Peyer's patch (tissue), 4 donors: ENCODE measurements at regions not wholly inside any gene's neighbourhood (a gene's known extent, or its start where the extent isn't known, plus 50 kb on each side); places are given as distances from the start of the nearest gene placed in this dataset.
A peak's percentile ranks its signal among the peaks of the same experiment; 100 is the strongest.

Source experiments
- DNase-seq, 3 donors: peaks; one replicate each; pipeline ENCODE4 v3.0.0-alpha.2; 2017 to 2019
- H3K27ac ChIP-seq, 4 donors: fragments of 200-600 bp; sonication (generic); one replicate each; pipeline ENCODE4 v1.5.1; 2016 to 2019
- H3K27me3 ChIP-seq, 2 donors: fragments of 200-600 bp; sonication (generic); one replicate each; pipeline ENCODE4 v1.5.1; 2019
- H3K36me3 ChIP-seq, 3 donors: fragments of 200-600 bp; sonication (generic); one replicate each; pipeline ENCODE4 v1.5.1; 2016 to 2019
- H3K4me1 ChIP-seq, 4 donors: fragments of 200-600 bp; sonication (generic); one replicate each; pipeline ENCODE4 v1.5.1; 2016 to 2019
- H3K4me3 ChIP-seq, 4 donors: fragments of 200-600 bp; sonication (generic); 1 replicate in 3 of 4; 2 replicates in 1 of 4; pipeline ENCODE4 v1.5.1; 2016 to 2019; ENCODE audit warnings: mild to moderate bottlenecking in 1 of 4
- H3K9me3 ChIP-seq, 4 donors: fragments of 200-600 bp; sonication (generic); one replicate each; pipeline ENCODE4 v1.5.1; 2016 to 2019; ENCODE audit warnings: mild to moderate bottlenecking in 1 of 4
- CTCF ChIP-seq, 6 experiments: fragments of 450-650 bp in 4 of 6; fragments of 200-600 bp in 2 of 6; sonication (generic) in 1 of 6; IDR thresholded peaks; one replicate each; pipeline ENCODE4 v1.5.1; 2017 to 2019; ENCODE audit warnings: antibody characterized with exemption in 6 of 6, mild to moderate bottlenecking in 3 of 6, moderate library complexity in 1 of 6
- POLR2A ChIP-seq, 2 donors: fragments of 450-650 bp; IDR thresholded peaks; one replicate each; pipeline ENCODE4 v1.5.1; 2017; ENCODE audit warnings: antibody characterized with exemption in 2 of 2, mild to moderate bottlenecking in 2 of 2, moderate library complexity in 2 of 2

GRCh38 chr21:39096754-39097153, 86.5 kb downstream of the PSMG1 start:
- no peak overlapping the region for H3K4me3 ChIP-seq
- H3K36me3 ChIP-seq, result no peaks in the 10 kb centered on the region
- H3K27ac ChIP-seq, result peak overlapping the region in 3 of 4 donors; percentile 17 to 72 (median 45)
- no peak for DNase-seq
- TF ChIP-seq CTCF (IDR thresholded peaks at IDR 0.05), result no peak
- no peak for TF ChIP-seq POLR2A (IDR thresholded peaks at IDR 0.05)
- H3K4me1 ChIP-seq, result peaks cover 0 to 11% (median 0%) of the 10 kb centered on the region in 4 donors
- no peaks in the 10 kb centered on the region for H3K27me3 ChIP-seq
- H3K9me3 ChIP-seq, result no peaks in the 10 kb centered on the region

GRCh38 chr21:39095681-39096080, 87.6 kb downstream of the PSMG1 start:
- TF ChIP-seq POLR2A (IDR thresholded peaks at IDR 0.05), result no peak
- TF ChIP-seq CTCF (IDR thresholded peaks at IDR 0.05), result no peak
- Histone ChIP-seq H3K4me1 (peaks cover 0 to 11% (median 0%) of the 10 kb centered on the region in 4 donors), H3K9me3 (no peaks in the 10 kb centered on the region), H3K27ac (peak overlapping the region in 3 of 4 donors; percentile 7 to 72 (median 45)), H3K27me3 (no peaks in the 10 kb centered on the region), H3K36me3 (no peaks in the 10 kb centered on the region), H3K4me3 (no peak overlapping the region)
- no peak for DNase-seq

- DNase-seq, result no peak
- H3K27ac ChIP-seq, result peak overlapping the region in 3 of 4 donors; percentile 7 to 72 (median 45)
- no peak for TF ChIP-seq POLR2A (IDR thresholded peaks at IDR 0.05)
- TF ChIP-seq CTCF (IDR thresholded peaks at IDR 0.05), result no peak
- H3K4me1 ChIP-seq, result peaks cover 0 to 11% (median 0%) of the 10 kb centered on the region in 4 donors
- no peaks in the 10 kb centered on the region for H3K36me3 ChIP-seq
- H3K27me3 ChIP-seq, result no peaks in the 10 kb centered on the region
- H3K4me3 ChIP-seq, result no peak overlapping the region
- no peaks in the 10 kb centered on the region for H3K9me3 ChIP-seq
Observed at GRCh38 chr21:39094847-39095579, 88.2 kb downstream of the PSMG1 start.

- TF ChIP-seq POLR2A (IDR thresholded peaks at IDR 0.05) (no peak), CTCF (IDR thresholded peaks at IDR 0.05) (no peak)
- Histone ChIP-seq H3K27me3 (no peaks in the 10 kb centered on the region), H3K4me1 (peaks cover 0 to 11% (median 0%) of the 10 kb centered on the region in 4 donors), H3K36me3 (no peaks in the 10 kb centered on the region), H3K27ac (peak overlapping the region in 3 of 4 donors; percentile 19 to 60 (median 45)), H3K9me3 (no peaks in the 10 kb centered on the region), H3K4me3 (no peak overlapping the region)
- DNase-seq, result no peak
Observed at GRCh38 chr21:39094087-39094780, 89.0 kb downstream of the PSMG1 start.

GRCh38 chr21:39093526-39093925, 89.7 kb downstream of the PSMG1 start:
- Histone ChIP-seq H3K4me1 (peaks cover 0 to 8% (median 0%) of the 10 kb centered on the region in 4 donors), H3K27me3 (no peaks in the 10 kb centered on the region), H3K9me3 (no peaks in the 10 kb centered on the region), H3K36me3 (no peaks in the 10 kb centered on the region), H3K27ac (peak overlapping the region in 2 of 4 donors; percentile 33 to 55), H3K4me3 (no peak overlapping the region)
- no peak for TF ChIP-seq POLR2A (IDR thresholded peaks at IDR 0.05)
- TF ChIP-seq CTCF (IDR thresholded peaks at IDR 0.05), result no peak
- DNase-seq, result no peak
